Neural progenitor cell (in vitro differentiated cells): ENCODE measurements at regions not wholly inside any gene's neighbourhood (a gene's known extent, or its start where the extent isn't known, plus 50 kb on each side); places are given as distances from the start of the nearest gene placed in this dataset.

ENCODE experiments used
- DNase-seq: peaks from one replicate; pipeline ENCODE4 v3.0.0-alpha.2; 2016; ENCODE audit warnings: low spot score
- H2AFZ ChIP-seq: fragments of 200-600 bp; sonication (generic); replicated peaks from 2 replicates; pipeline ENCODE4 v1.6.1; 2016; ENCODE audit warnings: antibody characterized with exemption
- H3F3A ChIP-seq: fragments of 200-600 bp; sonication (generic); 2 replicates; pipeline ENCODE4 v1.6.1; 2016; ENCODE audit warnings: antibody characterized with exemption, low read depth
- H3K27ac ChIP-seq: fragments of 200-600 bp; sonication (generic); 2 replicates; pipeline ENCODE4 v1.5.1; 2016; ENCODE audit warnings: mild to moderate bottlenecking
- H3K27me3 ChIP-seq: fragments of 200-600 bp; sonication (generic); 2 replicates; pipeline ENCODE4 v1.6.1; 2016; ENCODE audit warnings: mild to moderate bottlenecking, moderate library complexity
- H3K36me3 ChIP-seq: fragments of 200-600 bp; sonication (generic); 2 replicates; pipeline ENCODE4 v1.5.1; 2016
- H3K4me1 ChIP-seq: fragments of 200-600 bp; sonication (generic); 2 replicates; pipeline ENCODE4 v1.6.1; 2016; ENCODE audit warnings: mixed run types
- H3K4me2 ChIP-seq: fragments of 200-600 bp; sonication (generic); 2 replicates; pipeline ENCODE4 v1.6.1; 2016
- H3K4me3 ChIP-seq: fragments of 200-600 bp; sonication (generic); 2 replicates; pipeline ENCODE4 v1.5.1; 2016
- H3K79me2 ChIP-seq: fragments of 200-600 bp; sonication (generic); 2 replicates; pipeline ENCODE4 v1.6.1; 2016; ENCODE audit warnings: low read depth
- H3K9ac ChIP-seq: fragments of 200-600 bp; sonication (generic); 2 replicates; pipeline ENCODE4 v1.6.1; 2016
- H3K9me3 ChIP-seq: fragments of 200-600 bp; sonication (generic); 2 replicates; pipeline ENCODE4 v1.5.1; 2016; ENCODE audit warnings: low read depth
- H4K20me1 ChIP-seq: fragments of 200-600 bp; sonication (generic); 2 replicates; pipeline ENCODE4 v1.6.1; 2016; ENCODE audit warnings: low read depth
- H3K27ac Mint-ChIP-seq: 3 replicates; pipeline ENCODE4 v1.8.0; 2021; ENCODE audit warnings: mixed read lengths
- H3K27me3 Mint-ChIP-seq: 2 replicates; pipeline ENCODE4 v1.8.0; 2022; ENCODE audit warnings: low read depth, mild to moderate bottlenecking, inconsistent platforms, moderate library complexity, mixed read lengths; ENCODE audit not compliant: insufficient read depth
- H3K36me3 Mint-ChIP-seq: 3 replicates; pipeline ENCODE4 v1.8.0; 2021; ENCODE audit warnings: mixed read lengths
- H3K4me1 Mint-ChIP-seq: 3 replicates; pipeline ENCODE4 v1.8.0; 2021; ENCODE audit warnings: mixed read lengths
- H3K4me3 Mint-ChIP-seq: 3 replicates; pipeline ENCODE4 v1.8.0; 2021; ENCODE audit warnings: mild to moderate bottlenecking, moderate library complexity, mixed read lengths
- H3K9me3 Mint-ChIP-seq: 3 replicates; pipeline ENCODE4 v1.8.0; 2020; ENCODE audit warnings: mixed read lengths
- EZH2 ChIP-seq: fragments of 200-600 bp; sonication (generic); IDR thresholded peaks from 2 replicates; pipeline ENCODE4 v1.6.1; 2017; ENCODE audit warnings: antibody characterized with exemption, mild to moderate bottlenecking, moderate library complexity
- EZH2phosphoT487 ChIP-seq: fragments of 200-600 bp; sonication (generic); IDR thresholded peaks from 2 replicates; pipeline ENCODE4 v1.6.1; 2017; ENCODE audit warnings: antibody characterized with exemption
- TF ChIP-seq, protein P1 (sequence below): fragments of 200-600 bp; sonication (generic); IDR thresholded peaks from 2 replicates; pipeline ENCODE4 v1.5.1; 2017; ENCODE audit warnings: antibody characterized with exemption, mild to moderate bottlenecking

DNA sequence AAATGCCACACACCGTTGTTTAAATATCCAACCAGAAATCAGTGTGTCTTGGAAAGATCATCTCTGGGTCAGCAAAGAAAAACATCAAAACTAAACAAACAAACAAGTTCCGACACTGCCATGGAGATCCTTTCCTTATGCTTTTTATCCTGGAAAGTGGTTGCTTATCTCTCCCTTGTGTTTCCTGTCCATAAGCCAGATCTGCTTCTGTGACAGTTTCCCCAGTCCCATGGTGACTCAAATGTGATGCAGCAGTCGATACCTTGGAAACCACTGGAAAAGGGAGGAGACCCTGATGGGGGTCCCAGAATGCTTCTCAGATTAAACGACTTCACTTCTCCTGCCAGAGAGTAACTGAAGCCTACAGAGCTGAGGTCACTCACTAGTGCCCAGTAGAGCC lies 94.7 kb downstream of the DMRTA2 start:
- Mint-ChIP-seq H3K9me3 (no peaks in the 10 kb centered on the region), H3K27ac (no peak overlapping the region), H3K4me3 (no peak overlapping the region), H3K27me3 (peaks cover 12% of the 10 kb centered on the region), H3K36me3 (no peaks in the 10 kb centered on the region), H3K4me1 (no peaks in the 10 kb centered on the region)
- Histone ChIP-seq H4K20me1 (no peaks in the 10 kb centered on the region), H3K27me3 (peaks cover 40% of the 10 kb centered on the region), H3K9me3 (no peaks in the 10 kb centered on the region), H3K4me2 (no peak overlapping the region), H3K36me3 (no peaks in the 10 kb centered on the region), H3K4me1 (peaks cover 3% of the 10 kb centered on the region), H2AFZ (no peak overlapping the region), H3K4me3 (no peak overlapping the region), H3K27ac (no peak overlapping the region), H3K79me2 (no peaks in the 10 kb centered on the region), H3F3A (no peaks in the 10 kb centered on the region), H3K9ac (no peak overlapping the region)
- TF ChIP-seq EZH2, result no peak
- TF ChIP-seq, protein P1, sequence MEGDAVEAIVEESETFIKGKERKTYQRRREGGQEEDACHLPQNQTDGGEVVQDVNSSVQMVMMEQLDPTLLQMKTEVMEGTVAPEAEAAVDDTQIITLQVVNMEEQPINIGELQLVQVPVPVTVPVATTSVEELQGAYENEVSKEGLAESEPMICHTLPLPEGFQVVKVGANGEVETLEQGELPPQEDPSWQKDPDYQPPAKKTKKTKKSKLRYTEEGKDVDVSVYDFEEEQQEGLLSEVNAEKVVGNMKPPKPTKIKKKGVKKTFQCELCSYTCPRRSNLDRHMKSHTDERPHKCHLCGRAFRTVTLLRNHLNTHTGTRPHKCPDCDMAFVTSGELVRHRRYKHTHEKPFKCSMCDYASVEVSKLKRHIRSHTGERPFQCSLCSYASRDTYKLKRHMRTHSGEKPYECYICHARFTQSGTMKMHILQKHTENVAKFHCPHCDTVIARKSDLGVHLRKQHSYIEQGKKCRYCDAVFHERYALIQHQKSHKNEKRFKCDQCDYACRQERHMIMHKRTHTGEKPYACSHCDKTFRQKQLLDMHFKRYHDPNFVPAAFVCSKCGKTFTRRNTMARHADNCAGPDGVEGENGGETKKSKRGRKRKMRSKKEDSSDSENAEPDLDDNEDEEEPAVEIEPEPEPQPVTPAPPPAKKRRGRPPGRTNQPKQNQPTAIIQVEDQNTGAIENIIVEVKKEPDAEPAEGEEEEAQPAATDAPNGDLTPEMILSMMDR, result no peak
- TF ChIP-seq EZH2phosphoT487, result no peak
- DNase-seq, result no peak

DNA sequence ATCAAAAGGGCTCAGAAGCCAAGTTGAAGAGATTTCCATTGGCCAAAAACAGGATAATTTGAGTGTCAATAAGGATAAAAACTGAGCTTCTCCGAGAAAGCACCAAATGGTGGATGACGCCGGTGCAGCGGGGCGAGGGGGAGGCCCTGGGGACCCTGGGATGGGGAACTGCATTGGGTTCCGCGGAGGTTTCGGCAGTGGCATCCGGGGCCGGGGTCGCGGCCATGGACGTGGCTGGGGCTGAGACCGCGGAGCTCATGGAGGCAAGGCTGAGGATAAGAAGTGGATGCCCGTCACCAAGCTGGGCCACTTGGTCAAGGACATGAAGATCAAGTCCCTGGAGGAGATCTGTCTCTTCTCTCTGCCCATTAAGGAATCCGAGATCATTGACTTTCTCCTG lies 97.2 kb downstream of the DMRTA2 start:
- H3K79me2 ChIP-seq, result no peaks in the 10 kb centered on the region
- no peaks in the 10 kb centered on the region for H3K36me3 ChIP-seq
- Mint-ChIP-seq H3K9me3 (no peaks in the 10 kb centered on the region), H3K36me3 (no peaks in the 10 kb centered on the region), H3K27ac (no peak overlapping the region), H3K27me3 (peaks cover 8% of the 10 kb centered on the region), H3K4me3 (no peak overlapping the region), H3K4me1 (no peaks in the 10 kb centered on the region)
- no peak overlapping the region for H2AFZ ChIP-seq
- no peaks in the 10 kb centered on the region for H3F3A ChIP-seq
- TF ChIP-seq EZH2 (no peak), EZH2phosphoT487 (no peak)
- TF ChIP-seq, protein P1, result no peak
- no peaks in the 10 kb centered on the region for H3K9me3 ChIP-seq
- H4K20me1 ChIP-seq, result no peaks in the 10 kb centered on the region
- no peak overlapping the region for H3K27ac ChIP-seq
- H3K27me3 ChIP-seq, result peaks cover 15% of the 10 kb centered on the region
- no peak for DNase-seq
- H3K9ac ChIP-seq, result no peak overlapping the region
- no peak overlapping the region for H3K4me2 ChIP-seq
- no peak overlapping the region for H3K4me3 ChIP-seq
- no peaks in the 10 kb centered on the region for H3K4me1 ChIP-seq

DNA sequence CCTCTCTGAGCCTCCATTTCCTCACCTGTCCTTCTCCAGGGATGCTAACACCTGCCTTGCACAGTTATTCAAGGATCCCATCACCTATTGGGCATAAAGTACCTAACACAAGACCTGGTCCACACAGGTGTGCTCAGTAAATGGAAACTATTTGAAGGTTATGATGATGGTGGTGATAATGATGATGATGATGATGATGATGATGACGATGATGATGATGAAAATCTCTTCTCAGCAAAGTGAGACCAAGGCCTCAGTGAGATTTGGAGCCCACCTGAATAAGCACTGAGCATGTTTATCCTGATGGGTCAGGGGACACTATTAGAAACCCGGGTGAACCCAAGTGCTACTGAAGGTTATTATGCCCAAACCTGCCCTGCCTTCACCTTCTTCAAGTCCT lies 100.7 kb downstream of the DMRTA2 start:
- Histone ChIP-seq H3K79me2 (no peaks in the 10 kb centered on the region), H4K20me1 (no peaks in the 10 kb centered on the region), H3K9ac (no peak overlapping the region), H3K36me3 (no peaks in the 10 kb centered on the region), H3F3A (no peaks in the 10 kb centered on the region), H3K27ac (no peak overlapping the region), H3K4me3 (no peak overlapping the region), H3K4me1 (no peaks in the 10 kb centered on the region), H3K9me3 (no peaks in the 10 kb centered on the region), H3K4me2 (no peak overlapping the region), H2AFZ (no peak overlapping the region), H3K27me3 (no peaks in the 10 kb centered on the region)
- Mint-ChIP-seq H3K27ac (no peak overlapping the region), H3K36me3 (no peaks in the 10 kb centered on the region), H3K4me3 (no peak overlapping the region), H3K4me1 (no peaks in the 10 kb centered on the region), H3K27me3 (peaks cover 6% of the 10 kb centered on the region), H3K9me3 (no peaks in the 10 kb centered on the region)
- DNase-seq, result no peak
- TF ChIP-seq, protein P1, result no peak
- TF ChIP-seq EZH2, result no peak
- TF ChIP-seq EZH2phosphoT487, result no peak

DNA sequence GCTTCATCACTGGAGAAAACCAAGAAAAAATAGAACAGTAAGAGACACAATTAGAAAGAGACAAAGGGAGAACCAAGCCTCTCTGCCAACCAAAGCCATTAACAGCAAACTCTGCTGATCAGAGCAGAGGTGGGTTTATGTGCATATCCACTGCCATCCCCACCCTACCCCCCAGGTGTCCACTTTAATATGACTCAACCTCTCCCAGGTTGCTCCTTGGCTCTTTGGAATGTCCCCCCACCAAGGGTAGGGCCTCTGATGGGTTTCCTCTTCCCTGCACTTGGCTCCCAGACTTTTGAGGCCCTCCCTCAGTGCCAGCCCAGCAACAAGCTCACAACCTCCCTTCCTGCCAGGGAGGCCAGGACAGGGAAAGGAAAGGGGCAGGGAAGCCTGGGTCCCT lies 104.8 kb downstream of the DMRTA2 start:
- Mint-ChIP-seq H3K27ac (no peak overlapping the region), H3K9me3 (no peaks in the 10 kb centered on the region), H3K27me3 (peaks cover 6% of the 10 kb centered on the region), H3K36me3 (no peaks in the 10 kb centered on the region), H3K4me1 (no peaks in the 10 kb centered on the region), H3K4me3 (no peak overlapping the region)
- no peaks in the 10 kb centered on the region for H3K36me3 ChIP-seq
- H3K9me3 ChIP-seq, result no peaks in the 10 kb centered on the region
- H3K79me2 ChIP-seq, result no peaks in the 10 kb centered on the region
- H3K27ac ChIP-seq, result no peak overlapping the region
- TF ChIP-seq EZH2, result no peak
- TF ChIP-seq, protein P1, result no peak
- TF ChIP-seq EZH2phosphoT487, result no peak
- no peak overlapping the region for H3K4me2 ChIP-seq
- H4K20me1 ChIP-seq, result no peaks in the 10 kb centered on the region
- H2AFZ ChIP-seq, result no peak overlapping the region
- H3K27me3 ChIP-seq, result no peaks in the 10 kb centered on the region
- no peak overlapping the region for H3K9ac ChIP-seq
- no peaks in the 10 kb centered on the region for H3K4me1 ChIP-seq
- H3K4me3 ChIP-seq, result no peak overlapping the region
- DNase-seq, result no peak
- no peaks in the 10 kb centered on the region for H3F3A ChIP-seq
